ENCODE measurements at regions not wholly inside any gene's neighbourhood (a gene's known extent, or its start where the extent isn't known, plus 50 kb on each side); places are given as distances from the start of the nearest gene placed in this dataset.
"Not testable (repeated sequence)": the region's sequence is repeated elsewhere in the genome, so short reads cannot be mapped to it uniquely, and the experiment has no call there.

DNA sequence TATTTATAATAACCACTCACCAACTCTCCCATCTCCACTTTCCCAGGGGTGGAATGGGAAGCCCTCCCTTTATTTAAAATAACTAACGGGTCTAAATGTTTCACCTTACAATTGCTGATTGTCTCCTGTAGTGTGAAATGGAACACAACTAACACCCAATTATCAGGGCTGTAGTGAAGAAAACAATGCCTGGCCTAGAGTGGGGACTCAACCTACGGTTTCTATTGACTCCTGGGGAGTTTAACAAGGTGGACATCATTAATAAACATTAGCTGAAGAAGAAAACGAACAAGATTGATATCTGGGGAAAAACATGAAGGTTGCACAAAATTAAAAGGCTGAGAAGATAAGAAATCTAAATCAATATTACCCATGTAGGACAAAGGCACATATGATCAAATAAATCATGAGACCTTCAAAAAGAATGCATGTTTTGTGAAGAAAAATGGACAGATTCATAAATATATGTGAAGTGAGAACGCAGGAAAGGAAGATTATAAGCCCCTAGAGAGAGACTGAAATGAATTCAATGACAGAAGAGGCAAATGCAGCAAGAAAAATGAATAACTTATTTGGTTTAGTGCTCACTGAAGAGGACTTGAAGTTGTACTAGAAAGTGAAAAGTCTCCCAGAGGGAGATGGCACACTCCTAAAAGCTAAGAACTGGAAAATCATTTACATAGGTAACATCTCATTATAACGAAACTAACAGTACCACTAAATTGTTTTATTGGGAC is 593.0 kb upstream of the AADAT start:
- no peak for FAIRE-seq
- no peak overlapping the region for H2AFZ ChIP-seq (ENCODE audit: low read depth, low read length)
- no peak overlapping the region for H3K4me3 ChIP-seq (replicated peaks in 1 of 3; ENCODE audit: insufficient read depth in 1 of 3, low read depth in 1 of 3, low read length in 3 of 3)
- H3K36me3 ChIP-seq (ENCODE audit: control insufficient read depth in 2 of 2, extremely low read depth in 1 of 2, insufficient read depth in 2 of 2, low read length in 2 of 2): no peaks in the 10 kb centered on the region
- H3K9me1 ChIP-seq (replicated peaks; ENCODE audit: control insufficient read depth, extremely low read depth, insufficient read depth, low read length): no peaks in the 10 kb centered on the region
- BruUV-seq (replicated peaks): no TSS peak
- TF ChIP-seq EZH2 (IDR thresholded peaks at IDR 0.05; ENCODE audit: borderline replicate concordance, low read depth, low read length, severe bottlenecking): no peak
- TF ChIP-seq, protein P1, sequence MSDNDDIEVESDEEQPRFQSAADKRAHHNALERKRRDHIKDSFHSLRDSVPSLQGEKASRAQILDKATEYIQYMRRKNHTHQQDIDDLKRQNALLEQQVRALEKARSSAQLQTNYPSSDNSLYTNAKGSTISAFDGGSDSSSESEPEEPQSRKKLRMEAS (IDR thresholded peaks at IDR 0.05; ENCODE audit: insufficient read depth, insufficient read length): no peak
- TF ChIP-seq POLR2AphosphoS5 (IDR thresholded peaks at IDR 0.05; ENCODE audit: insufficient read depth, low read depth, low read length): no peak
- no peak for TF ChIP-seq GATA2 (IDR thresholded peaks at IDR 0.05; ENCODE audit: insufficient read depth, insufficient read length, low read depth, low read length)
- no peak for TF ChIP-seq JUN (IDR thresholded peaks at IDR 0.05; ENCODE audit: borderline replicate concordance, insufficient read depth, insufficient read length, low read depth)
- no peak for TF ChIP-seq POLR2A (IDR thresholded peaks at IDR 0.05; ENCODE audit: low read depth, low read length)
- TF ChIP-seq FOS (IDR thresholded peaks at IDR 0.05; ENCODE audit: borderline replicate concordance, insufficient read depth, low read length): no peak
- no peak for TF ChIP-seq MYC (IDR thresholded peaks at IDR 0.05; ENCODE audit: low read depth, low read length)
- TF ChIP-seq, protein P2, sequence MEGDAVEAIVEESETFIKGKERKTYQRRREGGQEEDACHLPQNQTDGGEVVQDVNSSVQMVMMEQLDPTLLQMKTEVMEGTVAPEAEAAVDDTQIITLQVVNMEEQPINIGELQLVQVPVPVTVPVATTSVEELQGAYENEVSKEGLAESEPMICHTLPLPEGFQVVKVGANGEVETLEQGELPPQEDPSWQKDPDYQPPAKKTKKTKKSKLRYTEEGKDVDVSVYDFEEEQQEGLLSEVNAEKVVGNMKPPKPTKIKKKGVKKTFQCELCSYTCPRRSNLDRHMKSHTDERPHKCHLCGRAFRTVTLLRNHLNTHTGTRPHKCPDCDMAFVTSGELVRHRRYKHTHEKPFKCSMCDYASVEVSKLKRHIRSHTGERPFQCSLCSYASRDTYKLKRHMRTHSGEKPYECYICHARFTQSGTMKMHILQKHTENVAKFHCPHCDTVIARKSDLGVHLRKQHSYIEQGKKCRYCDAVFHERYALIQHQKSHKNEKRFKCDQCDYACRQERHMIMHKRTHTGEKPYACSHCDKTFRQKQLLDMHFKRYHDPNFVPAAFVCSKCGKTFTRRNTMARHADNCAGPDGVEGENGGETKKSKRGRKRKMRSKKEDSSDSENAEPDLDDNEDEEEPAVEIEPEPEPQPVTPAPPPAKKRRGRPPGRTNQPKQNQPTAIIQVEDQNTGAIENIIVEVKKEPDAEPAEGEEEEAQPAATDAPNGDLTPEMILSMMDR (IDR thresholded peaks at IDR 0.05; ENCODE audit: extremely low read depth in 1 of 2, insufficient read depth in 1 of 2, low read depth in 1 of 2, low read length in 2 of 2): no peak
- no peak for DNase-seq (ENCODE audit: low read depth, low spot score)
- no peak overlapping the region for H3K4me2 ChIP-seq (ENCODE audit: insufficient read depth, low read length)
- H4K20me1 ChIP-seq (replicated peaks; ENCODE audit: control insufficient read depth, extremely low read depth, insufficient read depth, low read length): no peaks in the 10 kb centered on the region
- intact Hi-C loops (cut with micrococcal nuclease): no loop called here
- no peaks in the 10 kb centered on the region for H3K4me1 ChIP-seq (ENCODE audit: control insufficient read depth, extremely low read depth, insufficient read depth, low read length)
- dilution Hi-C loops (cut with MboI; ENCODE audit: extremely low pct_ligation_motif_present, low sequenced_read_pairs): no loop called here
- no peak overlapping the region for H3K9ac ChIP-seq (replicated peaks; ENCODE audit: extremely low read depth, insufficient read depth, low read length)
- no peaks in the 10 kb centered on the region for H3K79me2 ChIP-seq (ENCODE audit: control insufficient read depth, insufficient read depth, low read length)
- H3K27ac ChIP-seq (ENCODE audit: insufficient read depth, low read depth, low read length): no peak overlapping the region
- no peaks in the 10 kb centered on the region for H3K27me3 ChIP-seq (ENCODE audit: control insufficient read depth in 2 of 2, insufficient read depth in 2 of 2, low read length in 2 of 2)
- no peaks in the 10 kb centered on the region for H3K9me3 ChIP-seq (replicated peaks; ENCODE audit: control insufficient read depth, insufficient read depth, low read length)
- ChIA-PET CTCF (no interaction called here), POLR2A (no interaction called here)

DNA sequence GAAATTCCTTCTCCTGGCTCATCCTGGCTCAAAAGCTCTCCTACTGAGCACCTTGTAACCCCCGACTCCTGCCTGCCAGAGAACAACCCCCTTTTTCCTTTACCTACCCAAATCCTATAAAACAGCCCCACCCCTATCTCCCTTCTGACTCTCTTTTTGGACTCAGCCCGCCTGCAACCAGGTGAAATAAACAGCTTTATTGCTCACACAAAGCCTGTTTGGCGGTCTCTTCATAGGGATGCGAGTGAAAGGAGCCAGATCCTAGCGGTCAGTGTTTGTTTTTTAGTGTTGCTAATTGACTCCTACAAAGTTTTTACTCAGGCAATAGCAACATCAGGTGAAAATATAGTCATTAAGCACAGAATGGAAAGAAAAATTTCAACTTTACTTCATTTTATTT is 592.3 kb upstream of the AADAT start:
- FAIRE-seq; H3K79me2 ChIP-seq (ENCODE audit: control insufficient read depth, insufficient read depth, low read length); H3K9ac ChIP-seq (replicated peaks; ENCODE audit: extremely low read depth, insufficient read depth, low read length); H3K9me1 ChIP-seq (replicated peaks; ENCODE audit: control insufficient read depth, extremely low read depth, insufficient read depth, low read length); DNase-seq (ENCODE audit: low read depth, low spot score); H4K20me1 ChIP-seq (replicated peaks; ENCODE audit: control insufficient read depth, extremely low read depth, insufficient read depth, low read length); intact Hi-C loops (cut with micrococcal nuclease); H3K4me3 ChIP-seq (replicated peaks in 1 of 3; ENCODE audit: insufficient read depth in 1 of 3, low read depth in 1 of 3, low read length in 3 of 3); BruUV-seq (replicated peaks); H2AFZ ChIP-seq (ENCODE audit: low read depth, low read length); H3K36me3 ChIP-seq (ENCODE audit: control insufficient read depth in 2 of 2, extremely low read depth in 1 of 2, insufficient read depth in 2 of 2, low read length in 2 of 2); H3K4me1 ChIP-seq (ENCODE audit: control insufficient read depth, extremely low read depth, insufficient read depth, low read length); H3K27me3 ChIP-seq (ENCODE audit: control insufficient read depth in 2 of 2, insufficient read depth in 2 of 2, low read length in 2 of 2); H3K4me2 ChIP-seq (ENCODE audit: insufficient read depth, low read length); CTCF ChIA-PET; POLR2A ChIA-PET; H3K27ac ChIP-seq (ENCODE audit: insufficient read depth, low read depth, low read length); H3K9me3 ChIP-seq (replicated peaks; ENCODE audit: control insufficient read depth, insufficient read depth, low read length); dilution Hi-C loops (cut with MboI; ENCODE audit: extremely low pct_ligation_motif_present, low sequenced_read_pairs): not testable (repeated sequence)
